T-helper 1 cell treated with Interleukin-12 subunit alpha and Interleukin-12 subunit beta and Interleukin-4 antibody, amounts not matched to agents 30 ng/mL and 1 ng/mL, for 36 hours (primary cell): ENCODE measurements at regions not wholly inside any gene's neighbourhood (a gene's known extent, or its start where the extent isn't known, plus 50 kb on each side); places are given as distances from the start of the nearest gene placed in this dataset.
"Not testable (repeated sequence)": the region's sequence is repeated elsewhere in the genome, so short reads cannot be mapped to it uniquely, and the experiment has no call there.

Source experiments
- intact Hi-C: fragments of 100-400 bp; cut with micrococcal nuclease; formaldehyde crosslinking; loops from one replicate; pipeline ENCODE4 v1.15.1; 2024

GRCh38 chr6:92289831-92290230 is 1129.5 kb downstream of the EPHA7 start:
- intact Hi-C loops = no loop called here

GRCh38 chr6:92281571-92282076 is 1137.7 kb downstream of the EPHA7 start:
- intact Hi-C loops = no loop called here

GRCh38 chr6:92275150-92275549 is 1144.2 kb downstream of the EPHA7 start:
- intact Hi-C loops = no loop called here

- intact Hi-C loops = no loop called here
Measured at GRCh38 chr6:92274588-92274987, 1144.8 kb downstream of the EPHA7 start.

- intact Hi-C loops = no loop called here
Measured at GRCh38 chr6:92273694-92274093, 1145.7 kb downstream of the EPHA7 start.

- intact Hi-C loops = no loop called here
Measured at GRCh38 chr6:92271091-92271490, 1148.3 kb downstream of the EPHA7 start.

GRCh38 chr6:92270365-92270764 is 1149.0 kb downstream of the EPHA7 start:
- intact Hi-C loops = no loop called here

- intact Hi-C loops = no loop called here
Measured at GRCh38 chr6:92267335-92267734, 1152.0 kb downstream of the EPHA7 start.

GRCh38 chr6:92263864-92264263 is 1155.5 kb downstream of the EPHA7 start:
- intact Hi-C loops = no loop called here

- intact Hi-C loops = no loop called here
Measured at GRCh38 chr6:92259171-92259570, 1160.2 kb downstream of the EPHA7 start.

- intact Hi-C loops = no loop called here
Measured at GRCh38 chr6:92243315-92243714, 1176.0 kb downstream of the EPHA7 start.

- intact Hi-C loops = no loop called here
Measured at GRCh38 chr6:92231171-92231701, 1188.1 kb downstream of the EPHA7 start.

GRCh38 chr6:92219987-92220386 is 1199.4 kb downstream of the EPHA7 start:
- intact Hi-C loops = not testable (repeated sequence)

- intact Hi-C loops = no loop called here
Measured at GRCh38 chr6:92216717-92217116, 1202.6 kb downstream of the EPHA7 start.

GRCh38 chr6:92201618-92202017 is 1217.7 kb downstream of the EPHA7 start:
- intact Hi-C loops = no loop called here

GRCh38 chr6:92196325-92196724 is 1223.0 kb downstream of the EPHA7 start:
- intact Hi-C loops = no loop called here

- intact Hi-C loops = no loop called here
Measured at GRCh38 chr6:92195796-92196195, 1223.6 kb downstream of the EPHA7 start.

GRCh38 chr6:92188016-92188415 is 1231.3 kb downstream of the EPHA7 start:
- intact Hi-C loops = no loop called here

GRCh38 chr6:92184933-92185332 is 1234.4 kb downstream of the EPHA7 start:
- intact Hi-C loops = no loop called here

- intact Hi-C loops = no loop called here
Measured at GRCh38 chr6:92181347-92181746, 1238.0 kb downstream of the EPHA7 start.

GRCh38 chr6:92180090-92180489 is 1239.3 kb downstream of the EPHA7 start:
- intact Hi-C loops = no loop called here

GRCh38 chr6:92176666-92177065 is 1242.7 kb downstream of the EPHA7 start:
- intact Hi-C loops = no loop called here

GRCh38 chr6:92174398-92175073 is 1244.8 kb downstream of the EPHA7 start:
- intact Hi-C loops = no loop called here
